Fibroblast of the conjunctiva (primary cell): ENCODE measurements at regions not wholly inside any gene's neighbourhood (a gene's known extent, or its start where the extent isn't known, plus 50 kb on each side); places are given as distances from the start of the nearest gene placed in this dataset.

ENCODE experiments used
- DNase-seq: peaks from one replicate; pipeline ENCODE4 v3.0.0-alpha.2; 2010; ENCODE audit warnings: low read depth

DNA sequence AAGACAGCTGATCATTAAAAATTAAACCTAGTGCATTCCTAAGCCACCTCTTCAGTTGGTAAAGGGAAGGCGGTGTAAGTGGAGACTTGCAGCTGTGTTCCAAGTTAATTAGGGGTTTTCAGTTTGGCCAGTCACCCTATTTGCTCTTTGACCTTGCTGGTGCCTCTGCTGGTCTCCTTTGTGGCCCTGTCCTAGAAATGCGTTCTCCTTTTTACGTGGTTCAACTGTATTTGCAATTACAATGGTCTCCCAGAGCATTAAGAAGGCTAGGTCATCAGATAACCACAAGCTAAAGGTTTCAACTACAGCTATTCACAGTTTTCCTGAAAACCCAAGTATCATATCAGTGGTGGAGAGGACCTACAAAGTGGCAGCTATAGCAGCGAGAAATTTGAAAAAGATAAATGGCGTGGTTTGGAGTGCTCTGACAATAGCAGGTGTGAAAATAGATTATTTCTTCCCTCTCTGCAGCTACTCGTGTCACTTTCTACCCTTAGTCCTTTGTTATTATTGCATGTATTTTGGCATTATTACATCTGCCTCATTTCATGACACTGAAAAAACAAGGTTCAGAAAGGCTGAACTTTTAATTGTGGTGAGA, 203.5 kb upstream of the TBC1D5 start:
- no peak for DNase-seq

- no peak for DNase-seq
These were observed 202.8 kb upstream of the TBC1D5 start for GRCh38 chr3:17945018-17945798.

DNA sequence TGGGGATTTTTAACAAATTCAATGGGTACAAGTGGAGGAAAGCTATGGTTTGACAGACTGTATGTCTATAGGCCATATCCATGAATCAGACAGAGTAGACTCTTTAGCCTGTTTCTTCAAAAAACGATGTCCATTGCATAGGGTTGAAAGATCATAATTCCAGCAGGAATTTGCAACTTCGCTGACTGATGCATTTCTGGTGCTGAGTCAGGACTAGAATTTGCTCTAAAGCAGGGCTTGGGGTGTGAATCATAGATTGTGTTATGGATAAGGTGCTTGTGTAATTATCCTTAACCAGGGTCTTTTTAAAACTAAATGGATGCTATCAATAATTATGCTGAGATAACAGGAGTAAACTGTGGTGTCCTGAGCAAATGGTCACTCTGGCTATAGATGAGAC, 200.4 kb upstream of the TBC1D5 start:
- DNase-seq = no peak

GRCh38 chr3:17941766-17942165, 199.3 kb upstream of the TBC1D5 start:
- no peak for DNase-seq

GRCh38 chr3:17941152-17941551, 198.7 kb upstream of the TBC1D5 start:
- DNase-seq = no peak

- no peak for DNase-seq
These were observed 196.7 kb upstream of the TBC1D5 start for GRCh38 chr3:17939157-17939556.

GRCh38 chr3:17938313-17938712, 195.9 kb upstream of the TBC1D5 start:
- no peak for DNase-seq

DNA sequence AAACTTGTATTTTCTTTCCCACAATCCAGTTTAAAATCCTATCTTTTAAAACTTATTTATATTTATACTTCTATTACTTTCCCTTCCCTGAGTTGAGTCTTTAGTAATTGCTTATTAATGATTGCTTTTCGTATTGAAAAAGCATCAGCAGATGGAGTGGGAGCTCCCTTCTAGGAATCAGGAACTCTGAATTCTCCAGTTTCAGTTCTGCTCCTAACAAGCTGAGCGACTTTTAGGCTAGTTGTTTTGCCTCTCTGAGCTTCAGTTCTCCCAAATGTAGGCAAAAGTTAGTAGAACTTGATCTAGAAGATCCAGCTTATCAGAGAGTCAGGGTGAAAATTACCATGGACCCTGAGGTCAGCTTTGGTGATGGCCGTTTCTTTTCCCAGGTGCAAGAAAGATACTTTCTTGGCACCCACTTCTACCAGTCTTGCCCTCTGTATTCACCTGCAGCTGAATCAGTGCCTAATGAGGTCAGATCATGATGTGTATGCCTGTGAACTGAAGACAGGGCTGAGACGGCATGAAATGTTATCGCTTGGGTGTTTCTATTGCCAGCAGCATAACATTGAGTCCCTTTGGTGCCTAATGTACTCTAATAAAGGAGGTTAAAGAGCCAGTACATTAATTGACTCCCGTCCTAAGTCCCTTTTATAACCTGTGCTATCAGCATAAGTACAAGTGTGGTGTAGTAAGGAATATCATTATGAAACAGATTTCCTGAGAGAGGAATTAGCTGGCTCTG, 194.5 kb upstream of the TBC1D5 start:
- DNase-seq = no peak

GRCh38 chr3:17935222-17935621, 192.8 kb upstream of the TBC1D5 start:
- DNase-seq = no peak

DNA sequence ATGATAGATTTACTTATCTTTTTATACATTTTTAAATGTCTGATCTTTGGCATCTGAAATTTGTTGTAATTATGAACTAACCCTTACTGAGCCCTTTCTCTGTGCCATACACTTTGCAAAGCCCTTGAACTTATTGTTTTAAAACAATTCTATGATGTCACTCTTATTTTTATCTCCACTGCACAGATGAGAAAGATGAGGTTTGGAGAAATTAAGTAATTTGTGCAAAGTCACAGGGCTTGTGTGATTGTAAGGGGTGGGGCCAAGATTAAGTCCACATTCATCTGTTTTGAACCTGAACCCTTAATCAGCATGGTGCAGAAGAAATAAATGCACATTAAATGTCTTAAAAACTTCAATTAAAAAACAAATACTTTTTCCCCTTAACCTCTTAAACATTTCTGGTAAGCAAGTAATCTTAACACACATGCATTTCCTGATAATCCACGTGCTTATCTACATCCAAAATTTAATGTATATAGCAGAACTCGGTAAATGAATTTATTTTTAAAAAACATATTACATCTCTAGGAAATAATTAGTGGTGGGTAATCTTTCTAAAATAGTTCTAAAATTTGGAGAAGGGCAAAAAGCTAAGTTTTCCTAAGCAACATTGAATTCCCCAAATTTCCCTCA, 189.8 kb upstream of the TBC1D5 start:
- no peak for DNase-seq

DNA sequence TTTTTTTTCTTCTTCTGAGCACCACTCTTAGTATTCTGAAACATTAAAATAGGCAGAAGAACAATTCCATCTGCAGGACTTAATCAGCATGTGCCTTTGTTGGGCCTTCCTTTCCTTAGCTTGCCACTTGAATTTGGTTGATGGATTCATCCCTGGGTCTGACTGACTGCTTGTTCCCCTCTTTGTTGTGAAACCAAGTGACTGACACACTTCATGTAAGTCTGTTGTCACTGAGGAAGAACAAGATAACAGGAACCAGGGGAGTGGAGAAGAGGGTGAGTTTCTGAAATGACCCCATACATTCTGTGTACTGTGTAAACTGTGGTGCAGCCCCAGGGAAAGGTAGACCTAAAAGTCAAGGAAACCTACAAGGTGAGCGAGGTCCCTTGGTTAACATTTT, 188.7 kb upstream of the TBC1D5 start:
- no peak for DNase-seq

GRCh38 chr3:17928502-17929145, 186.2 kb upstream of the TBC1D5 start:
- DNase-seq = no peak

GRCh38 chr3:17927036-17927435, 184.6 kb upstream of the TBC1D5 start:
- DNase-seq = no peak

GRCh38 chr3:17915341-17915740, 172.9 kb upstream of the TBC1D5 start:
- no peak for DNase-seq

GRCh38 chr3:17913359-17913758, 170.9 kb upstream of the TBC1D5 start:
- no peak for DNase-seq

GRCh38 chr3:17911986-17912760, 169.7 kb upstream of the TBC1D5 start:
- no peak for DNase-seq

GRCh38 chr3:17910922-17911321, 168.5 kb upstream of the TBC1D5 start:
- DNase-seq = no peak

- no peak for DNase-seq
These were observed 167.3 kb upstream of the TBC1D5 start for GRCh38 chr3:17909714-17910113.

- DNase-seq = no peak
These were observed 166.2 kb upstream of the TBC1D5 start for GRCh38 chr3:17908399-17909191.

- DNase-seq = no peak
These were observed 163.6 kb upstream of the TBC1D5 start for GRCh38 chr3:17905996-17906395.

DNA sequence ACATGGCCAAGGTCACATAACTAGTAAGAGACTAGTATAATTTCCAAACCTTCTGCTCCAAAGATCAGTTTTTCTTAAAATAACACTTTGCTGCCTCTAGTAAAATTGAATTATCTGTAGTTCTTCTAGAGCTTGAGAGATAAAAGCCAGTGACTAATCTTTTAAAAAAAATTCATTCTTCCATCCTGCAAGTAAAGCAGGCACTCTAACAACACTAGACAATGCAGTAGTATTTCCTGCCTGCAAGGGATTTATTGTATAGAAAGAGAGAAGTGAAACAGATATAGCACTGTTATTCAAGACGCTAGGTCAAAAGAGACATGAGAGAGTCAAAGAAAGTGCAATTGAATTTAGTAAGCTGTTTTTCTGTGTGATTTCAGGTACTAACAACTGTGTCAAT, 159.5 kb upstream of the TBC1D5 start:
- DNase-seq = no peak
